GM19372 (cell line): ENCODE measurements at regions not wholly inside any gene's neighbourhood (a gene's known extent, or its start where the extent isn't known, plus 50 kb on each side); places are given as distances from the start of the nearest gene placed in this dataset.

Experiments
- ATAC-seq: cut with Tn5 transposase; IDR thresholded peaks from one replicate; pipeline ENCODE4 v1.9.1; 2021; ENCODE audit warnings: mild to moderate bottlenecking, low read depth, moderate library complexity; ENCODE audit not compliant: unreplicated experiment

DNA sequence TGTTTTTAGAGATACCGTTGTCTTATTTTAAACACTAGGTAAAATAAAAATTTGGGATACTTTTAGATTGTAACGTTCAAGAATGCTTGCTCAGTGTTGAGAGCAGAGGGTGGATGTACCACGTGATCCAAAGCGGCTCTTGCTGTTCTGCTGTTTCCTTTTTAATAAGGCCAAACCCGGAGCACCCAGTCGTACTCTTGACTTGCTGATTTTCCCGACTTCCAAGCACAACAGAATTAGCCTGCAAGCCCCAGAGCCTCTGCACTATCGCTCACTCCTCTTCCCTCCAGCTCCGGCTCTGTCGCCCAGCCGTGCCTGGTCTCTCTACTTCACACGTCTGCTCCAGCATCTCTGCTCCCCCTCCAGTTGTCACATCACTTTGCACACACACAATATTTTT is 77.3 kb downstream of the EMP1 start:
- ATAC-seq, result no peak

DNA sequence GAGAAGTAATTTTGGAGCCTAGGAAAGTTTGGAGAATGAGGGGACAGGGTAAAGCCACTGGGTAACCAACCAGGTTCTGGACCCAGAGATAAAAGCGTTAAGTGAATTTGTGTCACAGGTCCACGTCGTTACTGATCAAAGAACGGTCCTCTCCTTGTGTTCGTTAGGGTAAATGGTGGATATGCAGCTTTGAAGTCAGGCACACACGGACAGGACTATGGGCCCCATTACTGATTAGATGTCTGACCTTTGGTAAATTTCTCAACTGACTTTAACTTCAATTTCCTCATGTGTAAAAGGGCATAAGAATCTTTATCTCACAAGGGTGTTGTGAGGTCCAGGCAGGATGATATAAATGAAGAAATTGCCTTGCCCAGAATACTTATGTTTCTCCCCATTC is 76.6 kb downstream of the EMP1 start:
- no peak for ATAC-seq

DNA sequence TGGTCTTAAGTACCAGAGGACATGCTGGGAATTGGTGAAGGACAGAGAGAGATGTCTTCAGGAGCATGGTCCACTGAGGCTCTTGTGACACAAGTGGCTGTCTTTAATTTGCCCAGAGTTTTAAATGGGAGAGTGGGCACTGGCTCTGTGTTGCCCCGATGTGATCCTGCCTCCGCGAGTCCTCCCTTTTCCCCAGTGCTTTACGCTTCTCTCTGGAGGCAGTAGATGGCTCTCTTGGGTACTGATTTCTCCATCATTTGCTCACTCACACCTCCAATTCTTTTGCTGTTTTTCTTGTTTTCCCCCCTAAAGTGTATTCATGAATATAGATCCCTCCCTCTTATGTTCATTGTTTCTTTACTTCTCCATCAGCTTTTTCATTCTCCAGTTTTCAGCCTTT is 74.3 kb downstream of the EMP1 start:
- ATAC-seq, result no peak
